ENCODE measurements at regions not wholly inside any gene's neighbourhood (a gene's known extent, or its start where the extent isn't known, plus 50 kb on each side); places are given as distances from the start of the nearest gene placed in this dataset.
"Not testable (repeated sequence)": the region's sequence is repeated elsewhere in the genome, so short reads cannot be mapped to it uniquely, and the experiment has no call there.

- no peak for DNase-seq (ENCODE audit: low read depth in 3 of 3, low spot score in 1 of 3)
Measured at GRCh38 chr10:113487154-113487553, 65.7 kb upstream of the HABP2 start.

- DNase-seq (ENCODE audit: low read depth in 3 of 3, low spot score in 1 of 3) = no peak
Measured at GRCh38 chr10:113488186-113488585, 64.7 kb upstream of the HABP2 start.

- not testable (repeated sequence) for DNase-seq (ENCODE audit: low read depth in 3 of 3, low spot score in 1 of 3)
Measured at GRCh38 chr10:113489522-113489921, 63.3 kb upstream of the HABP2 start.

GRCh38 chr10:113491967-113492565 lies 60.8 kb upstream of the HABP2 start:
- DNase-seq (ENCODE audit: low read depth in 3 of 3, low spot score in 1 of 3) = no peak

- no peak for DNase-seq (ENCODE audit: low read depth in 3 of 3, low spot score in 1 of 3)
Measured at GRCh38 chr10:113493195-113493594, 59.7 kb upstream of the HABP2 start.

GRCh38 chr10:113493882-113494301 lies 59.0 kb upstream of the HABP2 start:
- no peak for DNase-seq (ENCODE audit: low read depth in 3 of 3, low spot score in 1 of 3)

GRCh38 chr10:113494761-113495160 lies 58.1 kb upstream of the HABP2 start:
- DNase-seq (ENCODE audit: low read depth in 3 of 3, low spot score in 1 of 3) = no peak

GRCh38 chr10:113495553-113495952 lies 57.3 kb upstream of the HABP2 start:
- DNase-seq (ENCODE audit: low read depth in 3 of 3, low spot score in 1 of 3) = no peak

- DNase-seq (ENCODE audit: low read depth in 3 of 3, low spot score in 1 of 3) = no peak
Measured at GRCh38 chr10:113496111-113497109, 56.4 kb upstream of the HABP2 start.

GRCh38 chr10:113497198-113497597 lies 55.7 kb upstream of the HABP2 start:
- no peak for DNase-seq (ENCODE audit: low read depth in 3 of 3, low spot score in 1 of 3)

- no peak for DNase-seq (ENCODE audit: low read depth in 3 of 3, low spot score in 1 of 3)
Measured at GRCh38 chr10:113498997-113499396, 53.9 kb upstream of the HABP2 start.

- no peak for DNase-seq (ENCODE audit: low read depth in 3 of 3, low spot score in 1 of 3)
Measured at GRCh38 chr10:113499806-113500205, 53.0 kb upstream of the HABP2 start.

- DNase-seq (ENCODE audit: low read depth in 3 of 3, low spot score in 1 of 3) = not testable (repeated sequence)
Measured at GRCh38 chr10:113501031-113501430, 51.8 kb upstream of the HABP2 start.
